ENCODE measurements at regions not wholly inside any gene's neighbourhood (a gene's known extent, or its start where the extent isn't known, plus 50 kb on each side); places are given as distances from the start of the nearest gene placed in this dataset.

- H3K27me3 ChIP-seq (ENCODE audit: insufficient read depth, low read depth, low read length) = no peaks in the 10 kb centered on the region
- H4K20me1 ChIP-seq (ENCODE audit: insufficient read depth) = no peaks in the 10 kb centered on the region
- no peak overlapping the region for H3K4me3 ChIP-seq (ENCODE audit: low read length)
- H3K9ac ChIP-seq (ENCODE audit: low read length) = no peak overlapping the region
- no peaks in the 10 kb centered on the region for H3F3A ChIP-seq (ENCODE audit: insufficient read depth, low read length, poor library complexity, severe bottlenecking)
- H3K36me3 ChIP-seq (ENCODE audit: insufficient read depth, low read length) = no peaks in the 10 kb centered on the region
- H2AFZ ChIP-seq (ENCODE audit: low read depth, low read length) = no peak overlapping the region
- no peak overlapping the region for H3K4me2 ChIP-seq (ENCODE audit: low read length)
- H3K27ac ChIP-seq (ENCODE audit: low read length) = no peak overlapping the region
- no peaks in the 10 kb centered on the region for H3K9me2 ChIP-seq (ENCODE audit: insufficient read depth, low read length)
- no peaks in the 10 kb centered on the region for H3K79me2 ChIP-seq (replicated peaks; ENCODE audit: insufficient read depth, low read length)
- no peak for TF ChIP-seq SMC3 (conservative IDR thresholded peaks at IDR 0.05; ENCODE audit: poor library complexity)
- TF ChIP-seq TAF1 (IDR thresholded peaks at IDR 0.05; ENCODE audit: low read depth) = no peak
- TF ChIP-seq EP300 (conservative IDR thresholded peaks at IDR 0.05; ENCODE audit: poor library complexity, severe bottlenecking) = no peak
- TF ChIP-seq MXI1 (conservative IDR thresholded peaks at IDR 0.05; ENCODE audit: poor library complexity, severe bottlenecking) = no peak
- TF ChIP-seq RAD21 (conservative IDR thresholded peaks at IDR 0.05) = no peak
- no peak for TF ChIP-seq EZH2 (IDR thresholded peaks at IDR 0.05; ENCODE audit: borderline replicate concordance, insufficient read depth, low read length, poor library complexity, severe bottlenecking)
- no peak for TF ChIP-seq CTCF (IDR thresholded peaks at IDR 0.05; ENCODE audit: poor library complexity, severe bottlenecking)
- TF ChIP-seq REST (IDR thresholded peaks at IDR 0.05; ENCODE audit: borderline replicate concordance) = no peak
- TF ChIP-seq POLR2AphosphoS5 (IDR thresholded peaks at IDR 0.05) = no peak
- no peaks in the 10 kb centered on the region for H3K9me3 ChIP-seq (ENCODE audit: low read length)
Observed at GRCh38 chr3:87461443-87461842, 185.1 kb upstream of the POU1F1 start.

- no peaks in the 10 kb centered on the region for H3K9me2 ChIP-seq (ENCODE audit: insufficient read depth, low read length)
- H2AFZ ChIP-seq (ENCODE audit: low read depth, low read length) = no peak overlapping the region
- H3K79me2 ChIP-seq (replicated peaks; ENCODE audit: insufficient read depth, low read length) = no peaks in the 10 kb centered on the region
- H3K27ac ChIP-seq (ENCODE audit: low read length) = no peak overlapping the region
- no peaks in the 10 kb centered on the region for H3K9me3 ChIP-seq (ENCODE audit: low read length)
- H4K20me1 ChIP-seq (ENCODE audit: insufficient read depth) = no peaks in the 10 kb centered on the region
- no peaks in the 10 kb centered on the region for H3K36me3 ChIP-seq (ENCODE audit: insufficient read depth, low read length)
- H3K4me3 ChIP-seq (ENCODE audit: low read length) = no peak overlapping the region
- TF ChIP-seq EZH2 (IDR thresholded peaks at IDR 0.05; ENCODE audit: borderline replicate concordance, insufficient read depth, low read length, poor library complexity, severe bottlenecking) (no peak), CTCF (IDR thresholded peaks at IDR 0.05; ENCODE audit: poor library complexity, severe bottlenecking) (no peak), POLR2AphosphoS5 (IDR thresholded peaks at IDR 0.05) (no peak)
- no peak overlapping the region for H3K4me2 ChIP-seq (ENCODE audit: low read length)
- no peak overlapping the region for H3K9ac ChIP-seq (ENCODE audit: low read length)
- no peaks in the 10 kb centered on the region for H3F3A ChIP-seq (ENCODE audit: insufficient read depth, low read length, poor library complexity, severe bottlenecking)
- H3K27me3 ChIP-seq (ENCODE audit: insufficient read depth, low read depth, low read length) = no peaks in the 10 kb centered on the region
Observed at GRCh38 chr3:87461036-87461435, 184.7 kb upstream of the POU1F1 start.

Measured in neural cell (in vitro differentiated cells).